ENCODE measurements at regions not wholly inside any gene's neighbourhood (a gene's known extent, or its start where the extent isn't known, plus 50 kb on each side); places are given as distances from the start of the nearest gene placed in this dataset.

DNA sequence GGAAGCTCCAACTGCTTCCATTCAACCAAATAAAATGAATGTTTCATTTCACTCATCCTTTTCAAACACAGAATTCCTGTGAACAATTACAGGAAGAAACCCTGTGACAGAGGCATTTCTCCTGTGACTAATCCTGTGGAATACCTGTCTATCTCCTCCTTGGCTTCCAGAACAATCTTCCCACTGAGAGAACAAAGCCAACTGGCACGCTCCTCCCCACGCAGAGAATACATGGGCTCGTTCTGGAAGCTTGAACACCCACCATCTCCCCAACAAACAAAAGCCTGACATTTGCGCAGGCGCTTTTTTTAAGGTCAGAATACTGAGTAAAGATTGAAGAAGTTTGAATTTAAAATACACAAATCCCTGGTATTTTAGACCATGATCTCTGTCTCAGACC lies 104.7 kb upstream of the SLC66A3 start:
- TF ChIP-seq, protein P1, sequence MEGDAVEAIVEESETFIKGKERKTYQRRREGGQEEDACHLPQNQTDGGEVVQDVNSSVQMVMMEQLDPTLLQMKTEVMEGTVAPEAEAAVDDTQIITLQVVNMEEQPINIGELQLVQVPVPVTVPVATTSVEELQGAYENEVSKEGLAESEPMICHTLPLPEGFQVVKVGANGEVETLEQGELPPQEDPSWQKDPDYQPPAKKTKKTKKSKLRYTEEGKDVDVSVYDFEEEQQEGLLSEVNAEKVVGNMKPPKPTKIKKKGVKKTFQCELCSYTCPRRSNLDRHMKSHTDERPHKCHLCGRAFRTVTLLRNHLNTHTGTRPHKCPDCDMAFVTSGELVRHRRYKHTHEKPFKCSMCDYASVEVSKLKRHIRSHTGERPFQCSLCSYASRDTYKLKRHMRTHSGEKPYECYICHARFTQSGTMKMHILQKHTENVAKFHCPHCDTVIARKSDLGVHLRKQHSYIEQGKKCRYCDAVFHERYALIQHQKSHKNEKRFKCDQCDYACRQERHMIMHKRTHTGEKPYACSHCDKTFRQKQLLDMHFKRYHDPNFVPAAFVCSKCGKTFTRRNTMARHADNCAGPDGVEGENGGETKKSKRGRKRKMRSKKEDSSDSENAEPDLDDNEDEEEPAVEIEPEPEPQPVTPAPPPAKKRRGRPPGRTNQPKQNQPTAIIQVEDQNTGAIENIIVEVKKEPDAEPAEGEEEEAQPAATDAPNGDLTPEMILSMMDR (IDR thresholded peaks at IDR 0.05): no peak
- TF ChIP-seq POLR2A (IDR thresholded peaks at IDR 0.05): no peak
- intact Hi-C loops (cut with DNase I; ENCODE audit: low total_unique reads): no loop called here

DNA sequence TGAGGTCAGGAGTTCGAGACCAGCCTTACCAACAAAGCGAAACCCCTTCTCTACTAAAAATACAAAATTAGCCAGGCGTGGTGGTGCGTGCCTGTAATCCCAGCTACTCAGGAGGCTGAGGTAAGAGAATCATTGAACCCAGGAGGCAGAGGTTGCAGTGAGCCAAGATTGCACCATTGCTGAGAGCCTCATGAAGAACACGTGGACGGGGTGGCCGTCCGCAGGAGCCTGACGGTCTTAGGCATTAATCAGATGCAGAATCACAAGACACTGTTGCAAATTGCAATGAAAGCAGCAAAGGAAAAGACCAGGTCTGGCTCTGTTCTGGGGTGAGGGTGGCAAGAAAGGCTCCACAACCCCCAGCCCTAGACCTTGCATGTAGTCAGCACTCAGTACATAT lies 104.0 kb upstream of the SLC66A3 start:
- TF ChIP-seq, protein P1 (IDR thresholded peaks at IDR 0.05): no peak
- TF ChIP-seq POLR2A (IDR thresholded peaks at IDR 0.05): no peak
- 94% methylated on average over 9 of the region's 9 CpGs for WGBS, 2 donors
- H3K4me3 ChIP-seq (ENCODE audit: low read depth, poor library complexity, severe bottlenecking): no peak overlapping the region
- DNase-seq (ENCODE audit: low spot score in 2 of 2): no peak
- intact Hi-C loops (cut with DNase I; ENCODE audit: low total_unique reads): no loop called here

More for the DNA sequence above, 104.7 kb upstream of the SLC66A3 start:
- 73 to 81% methylated on average over 5 of the region's 5 CpGs for WGBS, 2 donors
- DNase-seq (ENCODE audit: low spot score in 2 of 2): no peak
- no peak overlapping the region for H3K4me3 ChIP-seq (ENCODE audit: low read depth, poor library complexity, severe bottlenecking)

DNA sequence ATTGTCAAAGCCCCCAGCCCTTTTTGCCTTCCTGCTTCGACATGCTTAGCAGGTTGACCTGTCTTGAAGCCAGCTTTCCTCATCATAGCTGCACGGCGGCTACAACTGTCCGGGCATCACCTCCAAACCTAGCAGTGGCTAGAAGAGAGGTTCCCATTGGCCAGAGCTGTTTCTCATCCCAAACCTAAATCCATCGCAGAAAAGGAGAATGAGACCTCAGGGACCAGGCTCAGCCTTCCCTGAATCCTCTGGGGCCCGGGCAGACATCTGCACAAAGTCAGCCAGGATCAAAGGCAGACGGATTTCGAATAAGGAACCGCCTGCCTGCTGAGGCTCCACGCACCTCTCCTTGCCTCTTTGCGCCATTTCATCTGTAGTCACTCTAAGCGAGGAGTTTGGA lies 101.7 kb upstream of the SLC66A3 start:
- WGBS, 2 donors: 87% methylated on average over 12 of the region's 12 CpGs
- intact Hi-C loops (cut with DNase I; ENCODE audit: low total_unique reads): no loop called here
- no peak overlapping the region for H3K4me3 ChIP-seq (ENCODE audit: low read depth, poor library complexity, severe bottlenecking)
- no peak for DNase-seq (ENCODE audit: low spot score in 2 of 2)
- no peak for TF ChIP-seq POLR2A (IDR thresholded peaks at IDR 0.05)
- TF ChIP-seq, protein P1 (IDR thresholded peaks at IDR 0.05): no peak

DNA sequence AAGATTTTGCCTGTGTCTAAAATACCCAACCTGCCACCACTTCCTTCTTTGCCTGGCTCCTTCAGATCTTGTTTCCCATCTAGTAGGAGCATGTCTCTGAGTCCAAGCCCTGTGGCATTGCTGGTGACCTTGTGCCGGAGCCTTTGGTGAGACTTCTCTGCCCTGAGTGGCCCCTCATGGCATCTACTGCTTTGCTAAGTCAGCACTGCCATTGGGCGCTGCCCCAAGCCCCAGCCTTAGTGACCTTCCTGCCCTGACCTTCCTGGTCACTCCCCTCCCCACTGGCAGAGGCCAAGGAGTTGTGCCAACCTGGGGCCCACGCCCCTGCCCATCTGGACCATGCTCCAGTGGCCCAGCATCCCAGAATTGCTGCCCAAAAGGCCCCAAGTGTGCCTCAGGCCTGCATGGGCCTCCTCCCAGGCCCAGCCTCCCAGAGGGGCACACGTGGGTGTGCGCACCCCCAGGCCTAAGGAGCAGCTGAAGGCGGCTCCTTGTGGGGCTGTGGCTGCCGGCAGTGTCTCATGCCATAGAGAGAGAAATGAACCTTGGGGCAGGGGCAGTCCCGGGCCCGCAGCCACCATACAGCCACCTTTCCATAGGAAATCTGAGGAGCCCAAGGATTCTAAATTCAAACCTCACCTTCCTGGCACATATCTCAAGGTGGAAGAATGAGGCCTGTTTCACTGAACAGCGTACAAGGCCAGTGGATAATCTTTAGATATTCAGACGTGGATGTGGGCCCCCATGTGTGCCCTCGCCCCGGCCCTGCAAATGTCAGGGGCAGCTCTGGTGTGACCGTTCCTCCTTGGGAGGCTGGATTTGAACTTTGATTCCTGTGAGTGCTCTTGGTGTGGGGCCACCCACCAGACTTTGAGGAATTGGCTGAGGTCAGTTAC lies 100.2 kb upstream of the SLC66A3 start:
- intact Hi-C loops (cut with DNase I; ENCODE audit: low total_unique reads): no loop called here
- no peak overlapping the region for H3K4me3 ChIP-seq (ENCODE audit: low read depth, poor library complexity, severe bottlenecking)
- TF ChIP-seq, protein P1 (IDR thresholded peaks at IDR 0.05): no peak
- no peak for TF ChIP-seq POLR2A (IDR thresholded peaks at IDR 0.05)
- DNase-seq (ENCODE audit: low spot score in 2 of 2): peak in 1 of 2 donors; percentile 53
- 89 to 94% methylated on average over 10 to 14 of the region's 14 CpGs for WGBS, 2 donors

DNA sequence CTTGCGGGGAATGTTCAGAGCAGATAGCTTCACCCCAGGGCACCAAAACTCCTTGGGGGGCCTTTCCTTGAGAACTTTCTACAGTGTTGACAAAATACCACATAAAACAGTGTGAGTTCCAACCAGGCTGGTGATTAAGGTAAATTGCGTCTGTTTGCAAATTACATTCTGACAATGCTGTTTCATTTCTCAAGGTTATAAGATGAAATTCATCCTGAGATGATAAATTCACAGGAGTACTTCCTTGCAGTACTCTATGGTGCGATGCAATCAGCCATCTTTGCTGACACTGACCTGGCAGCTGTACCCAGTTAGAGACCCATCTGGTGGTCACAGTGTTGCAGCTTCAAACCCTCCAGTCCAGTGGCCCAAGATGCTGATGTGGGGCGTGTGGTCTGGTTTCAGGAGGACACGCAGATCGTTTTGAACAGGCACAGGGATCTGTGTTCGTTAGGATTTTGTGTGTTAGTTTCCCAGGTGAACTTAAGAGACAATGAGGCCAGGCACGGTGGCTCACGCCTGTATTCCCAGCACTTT lies 99.5 kb upstream of the SLC66A3 start:
- 88 to 95% methylated on average over 9 of the region's 9 CpGs for WGBS, 2 donors
- peak in 1 of 2 donors; percentile 63 for DNase-seq (ENCODE audit: low spot score in 2 of 2)
- no peak overlapping the region for H3K4me3 ChIP-seq (ENCODE audit: low read depth, poor library complexity, severe bottlenecking)
- TF ChIP-seq POLR2A (IDR thresholded peaks at IDR 0.05): no peak
- TF ChIP-seq, protein P1 (IDR thresholded peaks at IDR 0.05): no peak
- intact Hi-C loops (cut with DNase I; ENCODE audit: low total_unique reads): no loop called here
